ENCODE measurements at regions not wholly inside any gene's neighbourhood (a gene's known extent, or its start where the extent isn't known, plus 50 kb on each side); places are given as distances from the start of the nearest gene placed in this dataset.

GRCh38 chr15:69816522-69816921, 281.2 kb downstream of the TLE3 start:
- no peak for TF ChIP-seq POLR2AphosphoS5 (IDR thresholded peaks at IDR 0.05)
- TF ChIP-seq EP300 (IDR thresholded peaks at IDR 0.05; ENCODE audit: low read depth) = no peak
